HTR-8/SVneo (cell line): ENCODE measurements at regions not wholly inside any gene's neighbourhood (a gene's known extent, or its start where the extent isn't known, plus 50 kb on each side); places are given as distances from the start of the nearest gene placed in this dataset.

Source experiments
- DNase-seq: peaks from one replicate; pipeline ENCODE4 v3.0.0; 2011; ENCODE audit warnings: low spot score, mixed read lengths; ENCODE audit not compliant: insufficient read length
- FAIRE-seq: peaks from 2 replicates; lab custom pipeline; 2011; peaks lifted over from hg19 to GRCh38; lab: Jason Lieb, UNC

DNA sequence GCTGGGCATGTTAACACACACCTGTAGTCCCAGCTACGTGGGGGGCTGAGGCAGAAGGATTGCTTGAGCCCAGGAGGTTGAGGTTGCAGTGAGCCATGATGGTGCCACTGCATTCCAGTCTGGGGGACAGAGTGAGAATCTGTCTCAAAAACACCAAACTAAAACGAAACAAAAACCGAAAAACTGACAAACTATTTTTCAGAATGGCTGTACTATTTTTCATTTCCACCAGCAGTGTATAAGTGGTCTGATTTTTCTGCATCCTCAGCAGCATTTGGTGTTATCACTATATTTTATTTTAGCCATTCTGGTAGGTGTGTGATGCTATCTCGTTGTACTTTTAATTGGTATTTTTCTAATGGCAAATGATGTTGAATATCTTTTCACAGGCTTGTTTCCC lies 95.2 kb downstream of the PDCL3 start:
- no peak for DNase-seq
- FAIRE-seq, result no peak

DNA sequence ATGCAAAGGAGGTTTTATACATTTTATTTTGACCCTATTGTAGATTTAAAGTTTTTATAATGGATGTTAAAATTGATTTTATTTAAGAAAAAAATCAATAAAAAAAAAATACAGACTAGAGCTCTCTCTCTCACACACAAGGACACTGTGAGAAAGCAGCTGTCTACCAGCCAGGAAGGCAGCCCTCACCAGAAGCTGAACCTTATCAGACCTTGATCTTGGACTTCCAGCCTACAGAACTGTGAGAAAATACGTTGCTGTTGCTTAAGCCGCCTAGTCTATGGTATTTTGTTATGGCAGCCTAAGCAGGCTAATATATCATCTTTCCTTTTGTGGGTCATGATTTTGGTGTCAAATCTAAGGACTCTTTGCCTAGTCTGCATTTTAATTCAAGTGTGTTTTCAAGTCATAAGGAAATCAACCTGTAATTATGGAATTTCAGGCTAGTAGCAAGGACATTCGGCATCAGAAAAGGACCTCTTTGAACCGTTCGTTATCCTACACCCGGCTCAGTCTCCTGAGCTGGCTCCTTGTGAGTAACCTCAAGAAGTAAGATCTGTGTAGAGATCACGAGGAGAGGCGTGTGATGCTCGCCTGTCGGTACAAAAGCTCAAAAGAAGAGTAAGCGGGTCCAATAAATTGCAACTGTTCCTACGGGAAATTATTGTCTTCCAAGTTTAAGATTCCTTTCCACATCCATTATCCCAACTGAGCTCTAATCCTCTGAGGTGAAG lies 98.2 kb downstream of the PDCL3 start:
- no peak for FAIRE-seq
- DNase-seq, result no peak

DNA sequence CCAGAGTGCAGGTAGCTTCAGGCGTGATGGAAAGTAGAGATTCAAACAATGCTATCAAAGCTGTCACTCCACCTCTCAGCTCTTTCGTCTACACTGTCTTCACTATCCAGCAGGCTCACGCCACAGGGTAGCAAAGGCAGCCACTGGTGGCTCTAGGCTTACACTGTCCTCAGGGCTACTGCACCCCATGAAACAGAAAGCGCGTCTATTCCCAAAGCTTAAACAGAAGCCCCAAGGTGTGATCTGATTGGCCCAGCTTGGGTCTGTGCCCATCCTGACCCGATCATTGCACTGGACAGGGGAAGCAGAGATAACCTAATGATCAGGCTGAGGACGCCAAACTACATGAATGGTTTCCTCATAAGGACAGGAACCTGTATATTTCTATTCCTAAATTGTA lies 100.1 kb downstream of the PDCL3 start:
- no peak for FAIRE-seq
- DNase-seq, result no peak

DNA sequence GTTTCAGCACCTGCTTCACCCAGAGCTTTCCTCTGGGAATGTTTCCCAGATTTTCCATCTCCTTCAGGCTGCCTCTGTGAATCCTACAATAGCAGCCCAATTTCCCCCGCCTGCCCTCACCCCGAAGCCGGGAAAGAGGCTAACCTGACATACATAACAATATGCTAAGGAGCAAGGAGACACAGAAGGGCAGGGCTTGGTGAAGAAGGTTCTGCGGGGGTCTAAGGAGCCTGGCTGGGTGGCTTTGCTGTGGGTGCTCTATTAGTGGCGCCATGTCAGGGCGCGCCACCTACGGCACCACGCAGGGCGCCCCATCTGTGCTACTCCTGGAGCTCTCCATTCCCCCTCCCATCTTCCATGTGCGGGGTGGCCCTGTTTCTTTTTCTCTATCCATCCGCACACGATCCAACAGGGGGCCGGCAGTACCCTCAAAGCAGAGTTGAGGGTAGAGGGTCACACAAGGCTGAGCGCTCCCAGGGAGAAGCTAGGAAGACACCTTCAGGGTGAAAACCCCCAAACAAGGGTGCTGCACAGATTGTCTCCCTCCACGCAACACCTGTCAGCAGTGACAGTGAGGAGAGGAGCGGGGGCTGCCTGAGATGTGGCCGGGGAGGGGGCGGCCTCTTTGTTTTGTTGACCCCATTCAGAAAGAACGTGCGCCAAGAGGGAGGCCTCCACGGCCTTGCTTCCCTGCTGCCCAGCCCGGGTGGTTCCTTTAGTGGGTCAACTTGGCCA lies 101.4 kb downstream of the PDCL3 start:
- DNase-seq (no peak), FAIRE-seq (no peak)

DNA sequence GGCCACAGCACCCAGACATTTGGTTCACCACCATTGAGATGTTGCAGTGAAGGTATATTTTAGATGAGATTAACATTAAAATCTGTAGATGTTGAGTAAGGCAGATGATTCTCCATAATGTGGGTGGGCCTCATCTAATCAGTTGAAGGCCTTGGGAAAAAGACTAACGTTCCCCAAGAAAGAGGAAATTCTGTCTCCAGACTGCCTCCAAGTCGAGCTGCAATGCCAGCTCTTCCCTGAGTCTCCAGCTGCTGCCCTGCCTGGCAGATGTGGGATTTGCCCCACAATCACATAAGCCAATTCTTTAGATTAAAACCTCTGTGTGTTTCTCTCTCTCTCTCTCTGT lies 101.9 kb downstream of the PDCL3 start:
- no peak for FAIRE-seq

DNA sequence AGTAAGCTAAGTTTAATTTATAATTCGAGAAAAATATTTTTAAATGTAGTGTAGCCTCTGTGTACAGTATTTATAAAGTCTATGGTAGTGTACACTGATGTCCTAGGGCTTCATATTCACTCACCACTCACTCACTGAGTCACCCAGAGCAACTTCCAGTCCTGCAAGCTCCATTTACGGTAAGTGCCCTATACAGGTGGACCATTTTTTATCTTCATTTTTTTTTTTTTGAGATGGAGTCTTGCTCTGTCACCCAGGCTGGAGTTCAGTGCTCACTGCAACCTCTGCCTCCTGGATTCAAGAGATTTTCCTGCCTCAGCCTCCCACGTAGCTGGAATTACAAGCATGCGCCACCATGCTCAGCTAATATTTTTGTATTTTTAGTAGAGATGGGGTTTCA lies 104.2 kb downstream of the PDCL3 start:
- no peak for DNase-seq
- FAIRE-seq, result no peak

More for the DNA sequence above, 101.9 kb downstream of the PDCL3 start:
- no peak for DNase-seq

DNA sequence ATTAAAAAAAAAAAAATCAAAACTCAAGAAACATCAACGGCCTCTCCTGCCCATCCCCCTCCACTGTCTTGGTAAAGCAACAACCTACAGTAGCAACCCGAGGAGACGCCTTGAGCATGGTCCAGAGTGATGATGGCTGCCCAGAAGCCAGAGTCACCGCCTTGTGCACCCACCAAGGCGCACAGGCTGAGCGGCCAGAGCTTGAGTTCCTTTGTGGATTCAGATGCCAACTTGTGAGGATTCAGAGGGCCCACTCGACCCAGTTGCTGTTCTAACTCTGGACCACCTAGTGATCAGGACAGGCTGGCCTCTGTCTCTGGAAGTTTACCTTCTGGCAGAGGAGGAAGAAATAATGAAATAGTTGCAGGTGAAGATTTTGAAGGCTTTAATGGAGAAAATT lies 105.0 kb downstream of the PDCL3 start:
- FAIRE-seq (no peak), DNase-seq (no peak)

DNA sequence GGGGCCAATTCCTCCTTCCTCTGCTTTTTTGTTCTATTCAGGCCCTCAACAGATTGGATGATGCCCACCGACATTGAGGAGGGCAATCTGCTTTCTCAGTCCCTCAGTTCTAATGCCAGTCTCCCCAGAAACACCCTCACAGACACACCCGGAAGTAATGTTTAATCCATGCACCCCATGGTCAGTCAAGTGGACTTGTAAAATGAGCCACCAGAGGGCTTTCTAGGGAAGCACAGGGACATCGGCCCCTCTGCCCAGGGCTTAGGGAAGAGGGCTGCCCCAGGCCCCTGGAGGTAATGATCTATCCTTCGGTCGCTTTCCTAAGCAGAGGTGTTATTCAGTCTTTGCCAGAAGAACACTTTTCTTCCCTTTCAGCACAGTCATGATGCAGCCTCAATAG lies 107.4 kb downstream of the PDCL3 start:
- FAIRE-seq, result no peak

DNA sequence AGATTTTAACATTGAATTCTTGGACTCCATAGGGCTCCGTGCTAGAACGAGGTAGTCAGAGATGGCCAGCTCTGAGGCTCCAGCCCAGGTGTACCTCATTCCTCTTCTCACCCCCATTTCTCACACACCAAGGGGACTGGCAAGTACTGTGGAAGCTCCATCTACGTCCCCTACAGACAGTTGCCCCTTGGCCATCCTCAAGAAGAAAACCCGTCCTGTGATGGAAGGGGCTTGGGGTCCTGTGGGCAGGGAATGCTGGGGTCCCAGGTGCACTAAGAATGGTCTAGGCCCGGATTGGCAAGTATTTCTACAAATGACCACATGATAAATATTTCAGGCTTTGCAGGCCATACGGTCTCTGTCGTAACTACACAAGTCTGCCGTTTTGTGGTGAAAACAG lies 110.3 kb downstream of the PDCL3 start:
- DNase-seq (no peak), FAIRE-seq (no peak)

More for the DNA sequence above, 107.4 kb downstream of the PDCL3 start:
- DNase-seq, result no peak

DNA sequence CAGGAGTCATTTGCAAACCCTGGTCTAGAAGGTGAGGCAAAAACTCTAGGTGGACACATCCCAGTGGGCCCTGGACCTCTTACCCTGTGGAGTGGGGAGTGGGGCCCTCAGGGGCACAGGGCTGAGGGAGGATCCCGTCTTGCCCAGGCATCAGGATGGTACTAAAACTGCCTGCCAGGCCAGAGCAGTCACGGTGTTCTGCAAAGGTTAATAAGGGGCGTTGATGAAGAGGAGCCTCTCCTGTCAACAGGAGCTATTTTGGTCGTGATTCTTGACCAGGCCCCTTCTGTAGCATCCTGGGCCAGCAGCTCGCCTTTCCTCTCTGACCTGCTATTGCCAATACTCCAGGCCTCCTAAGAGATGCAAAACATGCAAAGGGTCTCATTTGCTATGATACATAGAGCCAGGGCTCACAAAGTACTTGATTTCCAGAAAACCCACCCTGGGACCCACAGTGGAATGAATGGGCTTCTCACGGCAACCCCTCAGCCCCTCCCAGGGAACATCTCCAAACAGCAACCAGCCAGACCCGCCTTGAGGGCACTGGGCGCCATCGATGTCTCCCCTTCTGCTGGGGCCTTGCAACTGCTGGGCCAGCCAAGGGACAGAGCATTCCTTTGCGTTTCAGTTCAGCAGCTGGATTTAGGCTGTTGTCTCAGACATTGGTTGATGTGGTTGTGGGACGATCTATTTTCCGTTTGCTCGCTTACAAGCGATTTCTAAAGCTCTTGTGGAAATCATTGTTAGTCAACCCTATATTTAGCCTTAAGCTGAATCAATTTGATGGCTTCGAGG lies 111.1 kb downstream of the PDCL3 start:
- DNase-seq (no peak), FAIRE-seq (no peak)

DNA sequence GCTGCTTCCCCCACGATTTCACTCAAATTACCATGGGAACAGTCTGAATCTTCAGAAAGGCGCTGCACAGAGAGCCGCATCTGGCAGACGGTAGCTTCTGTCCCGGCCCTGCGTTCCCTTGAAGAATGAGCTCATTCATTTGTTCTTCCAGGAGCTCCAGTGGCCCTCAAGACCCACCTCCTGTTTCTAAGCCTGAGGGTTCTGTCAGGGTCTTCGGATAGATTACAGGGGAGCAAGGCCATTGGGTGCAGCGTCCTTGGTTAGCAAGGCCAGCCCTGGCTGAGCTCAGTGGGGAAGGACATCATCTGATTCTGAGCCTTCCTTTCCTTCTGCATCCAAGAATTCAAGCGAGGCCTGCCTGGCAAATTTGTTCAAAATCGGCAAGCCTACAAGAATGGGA lies 111.9 kb downstream of the PDCL3 start:
- no peak for DNase-seq
- no peak for FAIRE-seq

DNA sequence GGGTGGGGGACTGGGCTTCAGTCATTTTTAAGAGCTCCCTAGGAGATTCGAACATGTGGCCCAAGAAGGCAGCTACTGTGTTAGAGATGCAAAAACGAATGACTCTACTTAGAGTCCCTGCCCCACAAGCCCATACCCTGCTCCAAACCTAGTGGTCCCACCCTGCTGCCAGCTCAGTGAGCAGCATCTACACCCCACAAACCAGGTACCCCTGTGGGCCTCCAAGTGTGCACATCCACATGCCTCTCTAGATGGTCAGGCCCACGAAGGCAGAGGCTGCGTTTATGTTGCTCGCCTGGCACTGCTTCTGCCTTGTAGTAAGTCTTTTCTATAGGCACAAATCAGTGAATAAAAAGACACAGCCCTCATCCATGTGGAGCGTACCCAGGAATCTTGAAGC lies 112.6 kb downstream of the PDCL3 start:
- no peak for FAIRE-seq
- no peak for DNase-seq

DNA sequence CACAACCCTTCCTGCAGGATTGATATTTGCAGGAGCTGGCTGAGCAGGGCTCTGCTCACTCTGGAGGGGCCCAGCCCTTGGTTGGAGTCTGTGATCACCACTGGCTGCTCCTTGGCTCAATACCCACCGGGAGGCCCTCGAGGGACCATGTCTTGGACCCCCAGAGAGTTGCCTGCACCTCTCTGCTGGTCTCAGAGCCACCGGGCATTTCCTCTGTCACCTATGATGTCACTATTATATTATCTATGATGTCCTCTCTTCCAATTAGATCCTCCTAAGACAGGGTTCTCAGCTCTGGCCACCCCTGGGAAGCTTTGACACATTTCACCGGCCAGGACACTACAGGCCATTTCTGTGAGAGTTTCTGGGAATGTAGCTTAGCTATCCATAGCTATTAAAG lies 113.1 kb downstream of the PDCL3 start:
- DNase-seq, result no peak
- FAIRE-seq, result no peak

DNA sequence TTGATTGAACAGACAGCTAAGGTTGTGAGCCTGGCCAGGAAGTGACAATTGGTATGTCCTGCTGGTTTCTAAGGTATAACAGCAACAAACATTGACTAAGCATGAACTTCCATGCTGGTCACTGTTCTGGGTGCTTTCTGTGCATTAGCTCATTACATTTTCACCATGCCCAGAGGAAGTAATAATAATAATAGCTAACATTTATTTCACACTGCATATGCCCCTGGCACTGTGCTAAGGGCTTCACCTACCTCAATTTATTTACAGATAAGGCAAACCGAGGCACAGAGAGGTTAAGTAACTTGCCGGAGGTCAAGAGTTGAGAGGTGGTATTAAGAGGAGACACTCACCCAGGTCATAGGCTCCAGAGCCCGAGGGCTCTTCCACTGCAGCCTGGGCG lies 113.6 kb downstream of the PDCL3 start:
- FAIRE-seq (no peak), DNase-seq (no peak)

DNA sequence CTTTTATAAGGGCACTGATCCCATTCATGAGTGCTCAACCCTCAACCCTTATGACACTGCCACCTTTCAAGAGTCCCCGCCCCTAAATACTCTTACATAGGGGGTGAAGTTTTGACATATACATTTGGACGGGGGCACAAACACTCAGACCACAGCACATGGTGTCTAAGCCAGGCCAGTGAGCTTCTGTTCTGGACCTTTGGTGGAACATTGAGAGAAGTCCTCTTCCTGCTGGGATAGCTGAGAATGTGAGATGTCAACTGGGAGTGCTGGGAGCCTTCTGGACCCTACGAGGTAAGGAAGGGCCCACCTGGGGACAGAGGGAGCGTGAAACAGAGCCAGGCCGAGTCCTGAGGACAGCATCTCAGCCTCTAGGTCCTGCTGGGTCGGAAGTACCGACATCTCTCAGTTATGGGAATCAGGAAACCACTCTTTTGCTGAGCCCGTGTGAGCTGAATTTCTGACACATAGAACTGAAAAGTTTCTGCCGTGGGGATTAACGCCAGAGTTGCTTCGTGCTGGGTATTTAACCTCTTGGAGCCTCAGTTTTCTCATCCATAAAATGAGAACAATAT lies 114.9 kb downstream of the PDCL3 start:
- DNase-seq (no peak), FAIRE-seq (no peak)

DNA sequence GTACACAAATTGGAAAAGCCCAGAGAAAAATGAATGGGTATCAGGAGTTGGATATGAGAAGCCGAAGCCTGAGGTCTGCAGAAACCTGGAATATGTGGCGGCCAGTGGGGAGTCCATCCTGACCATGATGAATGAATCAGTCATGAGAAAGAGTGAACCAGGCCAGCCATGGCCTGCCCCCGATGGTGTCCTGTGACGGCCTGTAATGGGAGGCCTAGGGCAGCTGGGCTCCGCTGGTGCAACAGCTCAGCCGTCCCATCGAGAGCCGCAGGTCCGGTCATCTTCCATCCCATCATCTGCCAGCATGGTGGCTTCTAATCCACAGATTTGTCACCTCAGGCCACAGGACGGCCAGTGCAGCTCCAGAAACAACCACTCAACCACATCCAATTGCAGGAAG lies 116.4 kb downstream of the PDCL3 start:
- DNase-seq, result no peak
- FAIRE-seq, result no peak

DNA sequence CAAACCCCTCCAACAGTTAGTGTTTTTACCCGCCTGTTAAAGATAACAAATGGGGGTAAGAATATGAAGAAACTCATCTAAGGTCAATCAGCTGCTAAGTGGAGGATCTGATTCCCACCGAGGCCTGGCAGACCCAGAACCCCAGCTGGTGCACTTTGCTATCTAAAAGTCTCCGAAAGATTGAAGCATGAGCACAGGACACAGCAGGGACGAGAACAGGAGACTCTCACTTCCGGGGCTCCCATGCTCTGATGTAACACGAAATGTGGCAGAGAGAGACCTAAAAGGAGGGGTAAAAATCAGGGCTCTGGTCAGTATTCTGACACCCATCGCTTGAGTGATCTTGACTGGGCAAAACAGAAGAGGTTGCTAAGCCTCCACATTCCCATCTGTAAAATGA lies 119.7 kb downstream of the PDCL3 start:
- FAIRE-seq (no peak), DNase-seq (no peak)

DNA sequence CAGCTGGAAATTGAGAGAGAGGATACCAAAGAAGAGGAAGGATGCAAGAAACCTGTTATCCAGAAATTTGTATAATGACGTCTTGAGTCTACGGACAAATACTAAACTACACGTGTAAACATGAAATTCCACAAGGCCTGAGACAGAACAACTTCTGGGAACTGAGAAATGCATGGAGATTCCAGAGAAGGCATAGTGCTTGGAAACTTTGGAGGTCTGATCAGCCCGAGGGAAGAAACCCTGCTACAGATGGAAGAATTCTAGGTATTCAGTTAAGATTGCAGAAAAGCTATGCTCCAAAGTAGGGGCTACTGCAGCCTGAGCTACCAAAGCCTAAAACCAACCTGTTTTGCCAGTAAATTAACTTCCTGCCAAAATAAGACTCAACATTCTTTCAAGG lies 120.4 kb downstream of the PDCL3 start:
- DNase-seq (no peak), FAIRE-seq (no peak)

DNA sequence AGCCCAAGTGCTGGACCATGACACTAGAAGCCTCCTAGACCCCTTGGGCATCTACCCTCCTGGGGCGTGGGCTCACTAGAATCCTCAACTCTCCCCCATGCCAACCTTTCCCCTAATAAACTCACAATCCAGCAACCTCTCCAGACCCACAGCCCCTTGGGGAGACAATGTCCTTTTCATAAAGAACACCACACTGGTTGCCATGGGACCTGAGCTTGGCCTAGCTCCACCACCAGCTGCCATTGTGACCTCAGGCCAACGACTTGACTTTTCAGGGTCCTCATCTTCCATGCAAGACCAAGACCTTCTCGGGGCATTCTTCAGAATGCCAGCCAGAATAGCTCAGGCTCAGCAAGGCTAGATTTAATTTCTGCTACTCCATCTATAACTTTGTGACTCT lies 128.1 kb upstream of the NPAS2 start:
- FAIRE-seq (no peak), DNase-seq (no peak)

DNA sequence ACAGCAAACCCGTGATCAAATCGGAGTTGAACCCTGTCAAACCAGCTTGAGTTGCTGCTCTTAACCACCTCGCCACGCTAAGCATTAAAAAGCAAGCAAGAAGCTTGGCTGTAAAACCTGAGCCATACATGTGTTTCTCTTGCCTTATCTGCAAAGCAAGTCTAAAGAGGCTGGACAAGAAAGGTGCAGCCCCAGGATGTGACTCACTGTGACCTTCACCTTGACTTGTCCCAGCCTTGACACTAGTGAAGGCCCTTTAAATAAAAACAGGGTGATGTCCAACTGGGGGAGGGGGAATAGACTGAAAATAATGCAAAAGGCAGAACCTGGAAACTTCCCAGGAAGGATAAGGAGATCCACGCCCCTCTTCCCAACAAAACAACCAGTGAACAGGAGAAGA lies 127.6 kb upstream of the NPAS2 start:
- DNase-seq (no peak), FAIRE-seq (no peak)

DNA sequence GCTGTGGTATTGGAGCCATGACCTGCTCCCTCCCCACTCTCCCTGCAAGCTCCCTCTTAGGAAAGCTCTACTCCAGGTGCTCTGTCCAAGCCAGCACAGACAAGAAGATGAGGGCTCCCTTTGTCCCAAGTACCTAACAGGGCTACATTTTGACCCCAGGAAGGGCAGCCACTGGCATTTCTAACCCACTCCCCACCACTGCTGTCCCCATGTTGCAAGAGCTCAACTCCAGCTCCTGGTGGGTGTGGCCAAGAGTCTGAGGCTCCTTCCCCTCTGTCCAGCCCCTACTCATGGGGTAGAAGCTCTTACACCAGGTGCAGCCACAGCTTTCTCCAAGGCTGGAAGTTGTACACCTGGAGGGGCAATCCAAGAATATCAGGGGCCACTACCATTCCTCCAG lies 127.0 kb upstream of the NPAS2 start:
- no peak for FAIRE-seq
- no peak for DNase-seq
